HG02973 (cell line): ENCODE measurements at regions not wholly inside any gene's neighbourhood (a gene's known extent, or its start where the extent isn't known, plus 50 kb on each side); places are given as distances from the start of the nearest gene placed in this dataset.
"Not testable (repeated sequence)": the region's sequence is repeated elsewhere in the genome, so short reads cannot be mapped to it uniquely, and the experiment has no call there.

Experiments
- ATAC-seq: cut with Tn5 transposase; IDR thresholded peaks from one replicate; pipeline ENCODE4 v1.9.1; 2021; ENCODE audit warnings: moderate library complexity; ENCODE audit not compliant: unreplicated experiment

DNA sequence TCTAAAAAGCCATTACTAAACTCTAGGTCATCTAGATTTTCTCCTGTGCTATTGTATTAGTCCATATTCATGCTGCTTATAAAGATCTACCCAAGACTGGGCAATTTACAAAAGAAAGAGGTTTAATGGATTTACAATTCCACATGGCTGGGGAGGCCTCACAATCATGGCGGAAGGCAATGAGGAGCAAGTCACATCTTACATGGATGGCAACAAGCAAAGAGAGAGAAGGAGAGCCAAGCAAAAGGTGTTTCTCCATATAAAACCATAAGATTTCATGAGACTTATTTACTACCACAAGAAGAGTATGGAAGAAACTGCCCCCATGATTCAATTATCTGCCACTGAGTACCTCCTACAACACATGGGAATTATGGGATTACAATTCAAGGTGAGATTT is 69.6 kb upstream of the CCDC6 start:
- ATAC-seq = not testable (repeated sequence)

DNA sequence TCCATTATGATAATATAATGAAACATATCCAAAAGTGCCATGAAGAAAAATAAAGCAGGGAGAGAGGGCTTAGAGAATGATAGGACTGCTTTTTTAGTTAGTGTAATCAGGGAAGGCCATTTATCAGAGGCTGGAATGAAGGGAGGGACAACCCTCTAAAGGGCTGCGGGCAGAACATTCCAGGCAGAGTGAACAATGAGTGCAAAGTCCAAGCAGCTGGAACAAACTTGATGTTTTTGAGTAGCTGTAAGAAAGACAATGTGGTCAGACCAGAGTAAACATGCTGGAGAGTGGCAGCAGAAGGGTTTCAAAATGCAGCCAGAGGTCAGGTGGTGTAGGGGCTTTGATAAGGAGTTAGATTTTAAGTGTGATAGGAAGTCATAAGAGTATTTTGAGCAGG is 65.6 kb upstream of the CCDC6 start:
- ATAC-seq = no peak

DNA sequence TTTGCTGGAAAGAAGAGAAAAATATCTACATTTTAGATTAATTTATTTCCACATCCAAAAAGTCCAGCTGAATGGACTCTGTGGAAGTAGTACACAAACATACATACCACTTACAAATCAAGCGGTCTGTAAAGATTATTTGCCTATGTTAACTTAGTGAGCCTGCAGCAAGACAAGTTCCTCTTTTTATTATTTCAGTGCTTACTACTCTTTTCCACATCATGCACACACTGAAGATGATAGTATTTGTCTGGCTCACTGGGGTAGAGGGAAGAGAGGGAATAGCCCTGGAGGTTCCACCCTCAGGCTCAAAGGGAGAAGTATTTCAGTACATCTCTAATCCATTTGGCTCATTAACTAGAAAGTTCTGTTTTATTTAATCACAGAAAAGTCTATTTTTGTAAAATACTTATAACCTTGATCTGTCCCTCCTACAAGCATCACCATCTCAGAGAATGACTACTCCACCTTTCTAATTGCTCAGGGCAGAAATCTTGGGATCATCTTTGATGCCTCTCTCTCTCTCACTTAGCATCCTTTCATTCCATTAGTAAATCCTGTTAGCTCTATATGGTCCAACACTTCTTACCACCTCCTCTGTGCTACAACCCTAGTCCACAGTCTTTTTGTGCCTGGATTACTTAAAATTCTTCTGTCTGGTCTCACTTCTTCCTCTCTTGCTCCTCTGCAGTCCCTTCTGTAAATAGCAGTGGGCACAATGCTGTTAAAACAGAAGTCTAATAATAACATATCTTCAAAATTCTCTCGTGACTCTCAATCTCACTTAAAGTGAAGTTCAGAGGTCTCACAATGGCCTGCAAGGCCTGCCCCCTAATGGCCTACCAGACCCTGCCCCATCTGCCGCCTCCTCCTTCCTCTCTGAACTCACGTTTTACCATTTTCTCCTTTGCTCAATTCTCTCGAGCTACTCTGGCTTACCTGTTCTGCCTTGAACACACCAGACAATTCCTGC is 64.3 kb upstream of the CCDC6 start:
- ATAC-seq = peak; percentile 69

DNA sequence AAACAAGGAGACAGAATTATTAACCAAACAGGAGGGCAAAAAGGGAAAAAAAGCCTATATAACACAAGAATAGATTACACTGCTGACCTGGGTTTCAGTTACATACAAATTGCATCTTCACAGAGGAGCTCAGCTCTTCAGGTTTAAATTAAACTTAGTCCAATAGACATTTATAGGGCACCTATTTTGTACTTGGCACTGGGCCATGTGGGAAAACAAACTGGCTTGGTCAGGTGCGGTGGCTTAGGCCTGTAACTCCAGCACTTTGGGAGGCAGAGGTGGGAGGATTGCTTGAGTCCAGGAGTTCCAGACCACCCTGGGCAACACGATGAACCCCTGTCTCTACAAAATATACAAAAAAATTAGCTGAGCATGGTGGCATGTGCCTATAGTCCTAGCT is 62.3 kb upstream of the CCDC6 start:
- ATAC-seq = no peak

DNA sequence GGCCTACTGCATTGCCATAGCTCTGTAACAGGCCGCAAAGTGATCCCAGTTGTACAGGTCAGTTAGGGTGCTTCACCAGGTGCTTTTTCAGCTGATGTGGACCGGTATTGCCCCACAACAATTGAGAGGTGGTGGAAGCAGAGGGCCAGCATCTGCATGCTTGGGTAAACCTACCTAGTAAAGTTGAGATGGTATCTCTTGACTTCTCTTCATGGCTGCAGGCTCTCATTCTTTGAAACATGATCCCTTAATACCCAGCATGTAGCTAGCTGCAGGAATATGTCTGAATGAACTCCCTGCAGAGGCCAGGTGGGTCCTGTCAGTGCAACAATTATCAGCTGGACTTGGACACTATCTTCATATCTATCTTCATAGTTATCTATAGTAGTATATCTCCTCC is 60.7 kb upstream of the CCDC6 start:
- ATAC-seq = no peak

DNA sequence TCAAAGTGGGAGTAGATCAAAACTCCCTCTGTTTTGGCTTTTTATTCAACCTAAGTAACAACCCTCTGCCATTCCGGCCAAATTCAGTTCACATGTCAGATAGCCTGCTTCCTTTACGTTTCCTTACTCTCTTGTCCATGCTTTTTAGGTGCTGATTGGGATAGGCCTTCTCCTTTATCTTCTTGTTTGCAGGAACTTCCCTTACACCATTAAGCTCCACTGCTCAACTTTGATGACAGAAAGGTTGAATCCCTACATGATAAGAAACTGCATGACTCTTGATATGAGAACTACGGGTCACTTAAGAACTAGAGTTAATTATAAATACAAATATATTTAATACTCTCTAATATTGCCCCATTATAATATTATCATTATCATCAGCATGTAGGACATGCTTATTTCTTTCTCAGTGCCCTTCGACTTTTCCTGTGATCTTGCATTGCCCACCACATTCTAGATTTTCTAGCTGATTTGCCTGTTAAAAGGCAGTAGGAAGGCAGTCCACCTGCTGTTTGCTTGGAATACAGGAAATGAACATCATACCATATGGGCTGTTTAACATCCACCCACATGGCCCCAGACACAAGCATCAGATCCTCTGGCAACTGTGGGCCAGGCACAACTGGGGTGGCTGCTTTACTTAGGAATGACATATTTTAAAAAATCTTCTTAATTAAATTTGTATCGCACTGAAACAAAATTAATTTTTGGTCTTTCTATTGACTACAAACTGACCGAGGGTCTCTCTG is 59.7 kb upstream of the CCDC6 start:
- ATAC-seq = no peak

DNA sequence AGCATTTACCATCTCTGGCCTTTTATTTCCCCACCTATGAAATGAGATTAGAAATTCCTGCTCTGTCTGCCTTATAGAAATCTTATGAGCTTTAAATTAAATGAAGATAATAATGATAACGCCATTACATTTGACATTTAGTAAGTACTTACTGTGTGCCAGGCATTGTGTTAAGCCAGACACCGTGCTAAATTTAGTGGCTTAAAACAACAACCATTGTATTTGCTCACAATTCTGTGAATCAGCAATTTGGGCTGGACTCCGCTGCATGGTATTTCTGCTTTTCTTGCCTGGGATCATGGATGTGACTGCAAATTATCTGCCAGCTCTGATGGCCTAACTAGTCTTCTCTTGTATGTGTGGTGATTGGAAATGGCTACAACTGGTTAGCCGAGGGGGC is 56.4 kb upstream of the CCDC6 start:
- ATAC-seq = no peak

DNA sequence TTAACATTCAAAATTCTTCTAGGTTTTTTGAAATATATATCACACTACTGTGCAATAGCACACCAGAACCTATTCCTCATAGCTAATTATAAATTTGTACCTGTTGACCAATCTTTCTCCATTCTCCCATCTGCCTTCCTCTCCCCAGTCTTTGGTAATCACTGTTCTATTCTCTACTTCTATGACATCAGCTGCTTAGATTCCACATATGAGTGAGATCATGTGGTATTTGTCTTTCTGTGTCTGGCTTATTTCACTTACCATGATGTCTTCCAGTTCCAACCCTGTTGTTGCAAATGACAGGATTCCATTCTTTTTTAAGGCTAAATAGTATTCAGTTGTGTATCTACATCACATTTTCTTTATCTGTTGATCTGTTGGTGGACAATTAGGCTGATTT is 54.4 kb upstream of the CCDC6 start:
- no peak for ATAC-seq

DNA sequence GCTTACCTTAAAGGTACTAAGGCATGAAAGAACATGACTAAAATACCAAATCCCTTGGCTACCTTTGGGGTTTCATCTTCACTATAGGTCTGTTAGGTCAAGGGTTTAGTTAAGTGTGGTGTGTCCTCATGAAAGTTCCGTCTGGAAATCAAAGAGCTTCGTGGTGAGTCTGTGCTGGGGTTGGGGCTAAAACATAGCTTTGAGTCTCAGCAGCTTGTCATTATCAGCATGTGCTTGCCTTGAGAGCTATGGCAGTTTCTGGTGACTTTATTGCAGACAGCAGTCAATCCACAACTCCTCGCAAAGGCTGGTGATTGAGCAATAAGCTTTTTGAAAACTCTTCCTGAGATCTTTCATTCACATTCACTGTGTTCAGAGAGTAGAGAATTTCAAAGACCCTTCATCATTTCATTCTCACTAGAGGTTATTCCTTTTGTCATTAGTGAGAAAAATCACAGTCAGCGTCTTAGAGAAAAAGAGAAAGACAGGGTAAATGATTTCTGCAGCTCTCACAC is 53.2 kb upstream of the CCDC6 start:
- no peak for ATAC-seq

DNA sequence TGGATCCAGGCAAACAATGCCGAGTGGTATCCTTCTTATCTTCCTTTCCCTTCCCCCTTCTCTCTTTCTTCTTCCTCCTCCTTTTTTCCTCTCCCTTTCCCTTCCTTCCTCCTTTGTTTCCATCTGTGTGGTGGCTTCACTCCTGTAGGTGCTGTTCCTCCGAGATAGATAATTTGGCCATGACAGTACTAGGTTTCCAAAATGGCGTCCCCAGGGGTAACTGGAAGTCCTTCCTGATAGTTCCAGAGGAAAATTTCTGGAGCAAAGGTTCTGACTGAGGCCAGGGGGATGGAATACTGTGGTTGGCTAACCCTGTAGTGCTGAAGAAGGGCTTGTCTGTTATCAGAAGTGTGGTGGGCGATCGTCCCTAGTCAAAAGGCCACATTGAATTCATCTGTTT is 52.5 kb upstream of the CCDC6 start:
- ATAC-seq = no peak

DNA sequence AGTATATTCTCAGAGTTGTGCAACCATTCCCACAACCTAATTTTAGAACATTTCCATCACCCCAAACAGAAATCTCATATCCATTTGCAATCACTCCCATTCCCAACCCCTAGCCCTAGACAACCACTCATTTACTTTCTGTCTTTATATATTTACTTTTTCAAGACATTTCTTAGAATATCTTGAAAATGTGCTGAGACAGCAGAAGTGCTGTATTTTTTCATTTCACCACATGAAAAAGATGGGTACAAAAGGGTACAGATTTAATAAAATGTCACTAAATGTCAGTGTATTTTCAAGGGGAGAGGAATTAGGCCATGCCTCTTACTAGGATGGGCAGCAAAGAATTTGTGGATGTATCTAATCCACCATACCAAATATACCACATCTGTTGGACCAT is 51.6 kb upstream of the CCDC6 start:
- ATAC-seq = no peak
